GM21528 (cell line): ENCODE measurements at regions not wholly inside any gene's neighbourhood (a gene's known extent, or its start where the extent isn't known, plus 50 kb on each side); places are given as distances from the start of the nearest gene placed in this dataset.
"Not testable (repeated sequence)": the region's sequence is repeated elsewhere in the genome, so short reads cannot be mapped to it uniquely, and the experiment has no call there.

Source experiments
- ATAC-seq: cut with Tn5 transposase; IDR thresholded peaks from one replicate; pipeline ENCODE4 v1.9.1; 2021; ENCODE audit warnings: mild to moderate bottlenecking, moderate library complexity; ENCODE audit not compliant: unreplicated experiment, low FRiP score

DNA sequence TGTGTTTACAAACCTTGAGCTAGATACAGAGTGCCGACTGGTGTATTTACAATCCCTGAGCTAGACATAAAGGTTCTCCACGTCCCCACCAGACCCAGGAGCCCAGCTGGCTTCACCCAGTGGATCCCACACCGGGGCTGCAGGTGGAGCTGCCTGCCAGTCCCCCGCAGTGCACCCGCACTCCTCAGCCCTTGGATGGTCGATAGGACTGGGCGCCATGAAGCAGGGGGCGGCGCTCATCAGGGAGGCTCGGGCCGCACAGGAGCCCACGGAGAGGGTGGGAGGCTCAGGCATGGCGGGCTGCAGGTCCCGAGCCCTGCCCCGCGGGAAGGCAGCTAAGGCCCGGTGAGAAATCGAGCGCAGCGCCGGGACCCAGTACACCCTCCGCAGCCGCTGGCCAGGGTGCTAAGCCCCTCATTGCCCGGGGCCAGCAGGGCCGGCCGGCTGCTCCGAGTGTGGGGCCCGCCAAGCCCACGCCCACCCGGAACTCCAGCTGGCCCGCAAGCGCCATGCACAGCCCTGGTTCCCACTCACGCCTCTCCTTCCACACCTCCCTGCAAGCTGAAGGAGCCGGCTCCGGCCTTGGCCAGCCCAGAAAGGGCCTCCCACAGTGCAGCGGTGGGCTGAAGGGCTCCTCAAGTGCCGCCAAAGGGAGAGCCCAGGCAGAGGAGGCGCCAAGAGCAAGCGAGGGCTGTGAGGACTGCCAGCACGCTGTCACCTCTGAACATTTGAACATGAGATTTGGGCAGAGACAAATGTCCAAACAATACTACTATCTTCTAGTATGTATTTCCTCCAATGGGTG is 1820.7 kb downstream of the NCAM2 start:
- not testable (repeated sequence) for ATAC-seq

DNA sequence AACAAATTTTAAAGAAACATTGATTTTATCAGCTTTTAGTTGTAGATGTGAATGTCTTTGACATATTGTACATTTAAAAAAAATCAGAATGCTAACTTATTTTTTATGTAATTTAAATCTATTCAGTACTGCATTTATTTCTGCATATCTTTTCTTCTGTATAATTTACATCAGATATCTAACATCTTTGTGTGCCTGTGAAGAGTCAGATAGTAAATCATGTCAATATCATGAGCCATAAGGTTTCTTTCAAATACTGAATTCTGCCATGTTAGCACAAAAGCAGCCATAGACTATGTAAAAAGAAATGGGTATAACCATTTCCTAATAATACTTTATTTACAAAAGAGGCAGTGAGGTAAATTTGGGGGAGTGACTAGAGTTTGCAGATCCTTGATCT is 1829.2 kb downstream of the NCAM2 start:
- ATAC-seq: no peak

DNA sequence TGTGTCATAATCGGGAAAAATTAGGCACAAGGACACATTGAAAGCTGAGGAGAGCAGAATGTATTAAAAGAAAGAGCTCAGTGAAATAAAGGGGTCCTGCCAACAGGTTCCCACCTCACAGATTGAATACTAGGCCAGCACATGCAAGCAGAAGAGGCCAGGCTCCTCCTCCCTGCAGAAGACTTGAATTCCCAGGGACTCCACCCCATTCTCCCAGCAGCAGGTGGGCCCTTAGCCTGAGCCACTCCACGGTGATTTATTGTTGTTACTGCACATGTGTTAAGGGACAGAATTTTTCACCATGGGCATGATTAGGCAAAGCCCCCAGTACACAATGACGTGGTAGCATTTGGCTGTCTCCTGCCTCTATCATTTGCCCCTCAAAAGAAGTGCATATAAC is 1844.7 kb downstream of the NCAM2 start:
- no peak for ATAC-seq

DNA sequence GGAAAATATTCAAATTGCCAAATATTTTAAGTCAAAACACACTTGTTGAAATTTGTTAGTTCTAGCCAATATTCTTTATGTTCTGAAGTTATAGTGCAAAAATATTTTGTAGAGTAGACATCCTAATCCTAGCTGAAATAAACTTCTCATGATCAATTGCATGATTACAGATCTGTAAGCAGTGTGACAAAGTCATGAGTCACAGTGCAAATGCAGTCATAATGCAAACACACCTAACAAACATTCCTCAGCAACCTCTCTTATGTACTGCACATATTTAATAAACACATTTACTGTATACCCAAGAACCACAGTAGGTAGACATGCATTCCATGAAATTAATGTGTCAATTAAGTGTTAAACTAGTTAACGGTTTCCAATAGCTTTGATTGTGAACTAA is 1857.4 kb downstream of the NCAM2 start:
- no peak for ATAC-seq

DNA sequence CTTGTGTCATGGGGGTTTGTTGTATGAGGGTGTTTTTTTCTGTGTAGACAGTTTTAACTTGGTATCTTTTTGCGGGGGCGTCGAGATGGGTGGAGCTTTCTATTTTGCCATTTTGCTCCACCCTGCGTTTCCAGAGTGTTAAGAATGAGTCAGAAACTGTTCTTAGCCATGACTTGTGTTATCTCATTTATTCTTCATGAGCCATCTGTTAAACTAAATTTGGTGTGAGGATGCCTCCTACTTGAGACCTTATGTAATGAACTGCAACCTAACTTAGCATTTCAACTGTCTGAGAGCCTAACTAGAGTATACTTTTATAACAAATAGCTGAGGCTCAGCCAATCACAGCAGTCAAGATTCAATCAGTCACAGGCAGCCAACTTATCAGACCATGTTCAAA is 1873.5 kb downstream of the NCAM2 start:
- no peak for ATAC-seq

DNA sequence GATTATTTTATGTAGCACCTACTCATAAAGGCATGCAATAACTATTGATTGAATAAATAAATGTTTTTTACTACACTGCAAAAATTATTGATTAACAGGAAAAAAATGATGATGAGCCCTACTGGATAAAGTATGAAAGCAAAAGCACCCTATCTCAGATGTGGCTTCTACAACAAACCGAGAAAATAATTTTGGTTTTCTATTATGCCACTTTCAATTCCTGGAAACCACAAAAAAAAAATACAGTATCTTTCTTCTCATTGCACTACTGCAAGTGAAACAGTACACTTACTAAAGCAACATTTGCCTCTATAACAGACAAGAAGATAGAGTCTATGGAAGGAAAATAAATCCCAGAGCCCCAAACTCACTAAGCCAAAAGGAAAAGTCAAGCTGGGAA is 1882.4 kb downstream of the NCAM2 start:
- ATAC-seq: no peak

DNA sequence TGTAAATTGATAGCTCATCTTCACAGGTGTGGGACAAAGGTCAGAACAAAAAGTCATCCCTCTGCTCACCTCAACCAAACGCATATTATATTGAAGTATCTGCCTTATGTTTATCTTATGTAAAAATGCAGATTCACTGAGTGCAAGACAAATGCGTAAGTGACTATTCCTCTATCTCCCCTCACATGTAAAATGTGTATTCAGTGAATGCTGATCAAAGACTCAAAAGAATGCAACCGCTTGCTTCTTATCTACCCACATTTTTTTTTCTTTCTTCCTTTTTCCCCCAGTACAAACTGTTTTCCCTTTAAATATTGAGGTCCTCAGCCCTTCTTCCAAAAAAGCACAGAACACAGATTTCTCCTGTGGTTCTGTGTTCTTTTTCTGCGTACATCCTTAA is 1882.9 kb downstream of the NCAM2 start:
- ATAC-seq: no peak

DNA sequence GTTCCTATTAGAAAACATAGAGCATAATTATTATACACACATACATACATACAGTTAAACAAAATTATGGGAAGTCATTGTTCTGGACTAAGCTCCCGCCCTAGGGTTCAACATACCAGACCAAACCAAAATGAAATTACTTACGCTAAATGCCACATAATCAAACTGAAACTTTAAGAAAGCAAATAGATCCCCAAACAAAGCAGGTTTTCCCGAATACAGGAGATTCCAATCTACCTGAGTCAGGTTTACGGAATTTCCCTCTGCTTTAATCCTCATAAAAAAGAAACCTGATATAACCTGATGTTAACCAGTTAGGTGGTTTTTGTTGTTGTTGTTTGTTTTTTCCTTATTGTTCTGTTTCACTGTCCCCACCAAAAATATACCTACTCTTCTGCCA is 1886.9 kb downstream of the NCAM2 start:
- ATAC-seq: no peak

DNA sequence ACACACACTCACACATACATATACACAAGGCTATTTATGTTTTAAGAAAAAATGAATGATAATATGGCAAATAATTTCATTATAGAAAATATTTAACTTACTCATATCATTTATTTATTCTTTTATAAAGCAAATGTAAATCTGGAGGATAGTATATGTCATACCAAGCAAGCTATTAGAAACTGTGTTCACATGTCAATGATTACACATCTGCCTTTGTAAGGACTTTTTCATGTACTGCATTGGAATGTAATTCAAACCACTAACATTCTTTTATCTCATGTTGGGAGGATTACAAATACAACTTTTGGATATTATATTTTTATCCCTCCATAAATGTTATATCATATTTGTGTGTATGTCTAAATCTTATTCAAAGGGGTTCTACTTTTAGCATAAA is 1887.4 kb downstream of the NCAM2 start:
- no peak for ATAC-seq

DNA sequence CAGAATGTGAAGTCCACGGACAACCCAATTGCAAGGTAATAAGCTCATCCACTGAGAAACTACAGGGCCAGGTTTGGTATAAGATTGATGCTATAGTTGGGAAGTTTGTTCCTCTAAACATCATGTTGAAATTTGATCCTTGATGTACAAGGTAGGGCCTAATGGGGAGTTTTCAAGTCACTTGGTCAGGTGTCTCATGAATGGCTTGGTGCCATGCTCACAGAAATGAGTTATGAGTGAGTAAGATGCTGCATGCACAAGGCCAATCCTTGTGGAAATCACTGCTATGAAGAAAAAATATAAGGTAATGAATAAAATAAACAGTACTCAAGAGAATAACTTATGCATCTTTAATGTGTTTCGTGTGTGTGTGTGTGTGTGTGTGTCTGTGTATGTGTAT is 1891.2 kb downstream of the NCAM2 start:
- no peak for ATAC-seq

DNA sequence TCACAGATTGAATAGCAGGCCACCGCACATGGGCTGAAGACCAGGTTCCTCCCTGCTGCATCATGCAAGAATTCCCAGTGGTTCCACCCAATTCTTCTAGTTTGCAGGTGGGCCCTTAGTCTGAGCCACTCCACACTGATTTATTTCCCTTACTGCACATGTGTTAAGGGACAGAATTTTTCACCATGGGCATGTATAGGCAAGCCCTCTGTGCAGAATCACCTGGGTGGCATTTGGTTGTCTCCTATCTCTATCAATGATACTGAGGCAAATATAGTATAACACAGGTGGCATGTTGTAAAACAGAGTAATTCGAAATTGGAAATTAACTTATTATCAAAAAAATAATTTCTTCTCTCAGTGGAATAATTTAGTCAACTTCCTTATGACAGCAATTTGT is 1892.4 kb downstream of the NCAM2 start:
- no peak for ATAC-seq

DNA sequence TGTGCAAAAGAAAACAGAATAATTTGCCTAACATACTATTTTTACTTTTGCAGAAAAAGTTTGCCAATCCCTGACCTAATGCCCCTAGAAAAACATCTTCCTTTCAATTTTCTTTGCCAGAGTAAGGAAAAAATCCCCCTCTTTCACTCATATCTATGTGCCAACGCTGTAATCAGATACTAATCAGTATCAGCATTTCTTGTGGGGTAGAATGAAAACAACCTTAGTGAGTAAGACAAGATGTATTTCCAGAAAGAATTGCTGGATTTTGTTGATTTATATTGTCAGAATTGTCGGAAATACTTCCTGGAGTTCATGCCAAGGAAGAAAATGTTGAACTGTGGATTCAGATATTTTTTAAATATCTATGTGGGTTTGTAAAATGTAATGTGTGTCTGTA is 1893.8 kb downstream of the NCAM2 start:
- no peak for ATAC-seq

DNA sequence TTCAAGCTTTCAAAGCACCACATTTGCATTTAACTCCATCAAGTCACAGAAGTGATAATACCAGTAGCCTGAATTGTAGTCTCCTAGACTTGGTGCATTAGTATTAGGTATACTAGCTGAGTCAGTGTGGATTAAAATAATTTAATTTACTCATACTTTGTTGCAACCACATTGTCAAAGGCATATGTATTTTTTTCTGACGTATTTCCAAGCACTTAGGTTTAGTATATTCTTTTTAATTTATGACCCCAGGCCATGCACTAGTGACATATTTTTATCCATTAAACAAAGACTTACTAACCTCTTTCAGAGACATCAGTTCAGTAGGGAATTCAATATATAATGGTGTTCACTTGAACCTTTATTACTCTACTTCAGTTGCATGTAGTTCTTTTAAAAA is 1894.5 kb downstream of the NCAM2 start:
- no peak for ATAC-seq

DNA sequence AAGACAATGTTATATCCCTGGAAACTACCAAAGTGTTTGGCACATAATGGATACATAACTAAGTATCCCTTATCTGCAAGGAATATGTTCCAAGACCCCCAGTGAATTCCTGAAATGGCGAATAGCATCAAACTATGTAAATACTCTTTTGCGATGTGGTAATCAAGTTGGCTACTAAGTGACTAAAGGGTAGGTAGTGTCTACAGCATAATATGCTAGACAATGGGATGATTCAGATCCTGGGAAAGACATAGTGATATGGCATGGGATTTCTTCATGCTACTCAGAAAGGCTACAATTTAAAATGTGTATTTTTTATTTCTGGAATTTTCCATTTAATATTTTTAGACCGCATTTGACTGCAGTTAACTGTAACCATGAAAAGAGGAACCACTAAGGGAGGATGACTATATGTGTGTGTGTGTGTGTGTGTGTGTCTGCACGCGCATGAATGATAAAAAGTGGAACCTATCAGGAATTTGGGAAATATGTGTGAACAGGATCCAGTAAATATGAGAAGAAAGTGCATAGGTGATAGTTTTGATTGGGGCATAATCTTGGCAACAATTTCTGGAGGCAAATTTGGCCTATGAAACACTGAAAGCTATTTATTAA is 1899.9 kb downstream of the NCAM2 start:
- no peak for ATAC-seq

DNA sequence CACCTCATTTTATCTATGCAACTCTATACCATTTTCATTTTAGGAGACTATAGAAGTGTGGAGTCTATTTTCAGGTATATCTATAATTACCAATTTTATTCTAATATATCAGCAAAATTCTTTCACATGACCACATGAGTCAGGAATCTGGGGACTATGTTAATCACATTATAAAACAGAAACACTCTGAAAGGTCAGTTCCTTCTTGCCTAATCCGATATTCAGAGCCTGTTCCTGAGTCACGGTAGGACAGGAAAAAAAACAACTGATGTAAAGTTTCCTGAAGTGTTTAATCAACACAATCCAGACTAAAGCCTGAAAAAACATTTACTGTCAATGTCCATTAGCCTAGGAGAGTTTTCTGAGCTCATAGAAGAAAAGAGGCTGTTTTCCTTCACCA is 1902.3 kb downstream of the NCAM2 start:
- no peak for ATAC-seq

DNA sequence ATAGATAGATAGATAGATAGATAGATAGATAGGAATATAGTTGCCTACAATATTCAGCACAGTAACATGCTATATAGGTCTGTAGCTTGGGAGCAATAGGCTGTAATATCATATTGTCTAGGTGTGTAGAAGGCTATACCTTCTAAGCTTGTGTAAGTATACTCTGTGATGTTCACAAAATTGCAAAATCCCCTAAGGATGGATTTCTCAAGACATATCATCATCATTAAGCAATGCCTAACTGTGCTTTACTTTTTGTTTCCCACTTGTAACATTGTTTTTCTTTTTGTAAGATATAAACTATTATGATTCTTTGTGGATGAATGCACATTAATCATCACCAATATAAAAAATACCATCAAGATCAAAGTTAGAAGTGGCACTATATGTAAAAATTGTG is 1905.6 kb downstream of the NCAM2 start:
- no peak for ATAC-seq

DNA sequence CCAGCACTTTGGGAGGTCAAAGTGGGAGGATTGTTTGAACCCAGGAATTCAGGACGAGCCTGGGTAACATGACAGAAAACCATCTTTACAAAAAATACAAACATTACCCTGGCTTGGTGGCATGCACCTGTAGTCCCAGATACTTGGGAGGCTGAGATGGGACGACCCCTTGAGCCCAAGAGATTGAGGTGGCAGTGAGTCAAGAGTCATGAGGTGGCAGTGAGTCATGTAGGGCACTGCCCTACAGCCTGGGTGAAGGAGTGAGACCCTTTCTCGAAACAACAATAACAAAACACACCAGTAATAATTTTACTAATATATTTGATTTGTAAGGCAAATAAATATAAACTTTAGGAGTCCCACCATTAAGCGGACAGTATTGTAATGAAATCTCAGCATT is 1906.2 kb downstream of the NCAM2 start:
- no peak for ATAC-seq

DNA sequence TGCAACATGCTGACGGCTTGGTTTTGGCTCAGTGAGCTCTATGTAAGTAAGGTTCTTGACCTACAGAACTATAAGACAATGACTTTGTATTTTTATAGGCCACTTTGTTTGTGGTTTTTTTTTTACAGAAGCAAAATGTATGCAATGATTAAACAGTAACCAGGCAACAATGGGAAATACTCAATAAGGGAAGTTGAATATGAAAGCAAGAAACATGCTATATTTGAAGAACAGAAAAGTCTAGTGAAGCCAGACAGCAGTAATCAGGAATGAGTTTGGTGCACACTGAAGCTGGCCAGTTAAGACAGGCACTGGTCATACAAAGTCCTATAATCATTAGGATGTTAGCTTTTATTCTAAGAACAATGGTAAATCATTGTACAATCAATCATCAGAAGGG is 1926.8 kb downstream of the NCAM2 start:
- no peak for ATAC-seq

DNA sequence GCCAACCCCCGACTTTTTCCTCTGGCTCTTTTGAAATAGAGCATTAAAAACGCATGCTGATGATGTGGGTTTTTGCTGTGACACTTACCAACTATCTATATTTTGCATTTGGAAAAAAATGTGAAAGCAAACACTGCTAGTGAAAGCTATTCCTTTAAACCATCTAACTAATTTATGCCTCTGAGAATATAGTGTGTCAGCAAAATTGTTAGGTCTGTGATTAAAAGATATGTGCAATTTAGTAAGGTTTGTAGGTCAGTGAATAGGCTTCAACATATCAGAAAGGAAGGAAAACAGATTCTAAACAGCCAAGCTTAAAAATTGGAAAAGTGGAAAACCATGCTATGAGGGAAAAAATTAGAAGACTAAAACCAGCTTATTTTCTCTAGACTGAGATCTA is 1929.3 kb downstream of the NCAM2 start:
- ATAC-seq: no peak

DNA sequence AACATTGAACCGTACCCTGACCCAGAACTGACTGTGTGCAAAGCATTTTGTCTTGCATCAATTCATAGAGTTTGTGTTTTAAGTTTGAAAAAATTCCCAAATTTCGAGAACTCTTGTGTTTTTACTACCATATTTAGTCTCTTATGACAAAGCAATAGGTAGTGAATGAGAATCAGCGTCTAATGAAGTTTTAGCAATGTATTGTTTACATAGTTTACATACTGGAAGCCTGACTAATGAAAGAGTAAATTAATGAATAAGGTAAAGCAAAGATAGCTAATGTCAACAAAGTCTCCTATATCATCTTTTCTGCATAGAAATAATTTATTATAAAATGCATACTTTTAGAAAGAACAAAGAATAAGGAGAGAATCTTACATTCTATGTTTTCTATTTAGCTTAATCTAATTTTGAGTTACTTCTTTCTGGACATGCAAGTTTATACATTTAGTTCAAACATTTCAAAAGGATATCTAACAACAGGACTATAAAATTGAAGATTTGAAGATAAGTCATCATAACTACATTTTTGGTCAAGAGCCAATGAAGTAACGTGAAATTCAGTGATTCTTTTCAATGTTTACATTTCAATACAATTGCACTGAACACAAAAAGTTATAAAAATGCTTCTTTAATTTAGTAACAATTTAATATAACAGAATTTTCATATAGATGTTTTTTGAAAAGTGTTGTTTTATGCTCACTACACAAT is 1943.7 kb downstream of the NCAM2 start:
- ATAC-seq: no peak

DNA sequence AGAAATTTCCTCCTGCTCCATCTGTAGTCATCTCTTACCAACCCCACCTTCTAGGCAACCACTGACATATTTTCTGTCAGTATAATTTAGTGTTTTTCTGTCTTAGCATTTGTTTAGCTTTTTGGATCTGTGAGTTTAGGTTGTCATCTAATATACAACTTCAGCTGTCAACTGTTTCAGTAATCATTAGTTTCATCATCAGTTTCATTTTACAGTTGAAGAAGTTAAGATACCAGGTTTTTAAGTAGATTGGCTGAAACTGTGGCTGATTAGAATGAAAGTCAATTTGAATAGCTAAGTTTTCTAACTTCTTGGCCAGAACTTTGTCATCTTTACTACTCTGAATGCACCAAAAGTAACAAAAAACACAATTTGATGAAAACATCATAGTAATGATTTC is 1957.3 kb downstream of the NCAM2 start:
- no peak for ATAC-seq

DNA sequence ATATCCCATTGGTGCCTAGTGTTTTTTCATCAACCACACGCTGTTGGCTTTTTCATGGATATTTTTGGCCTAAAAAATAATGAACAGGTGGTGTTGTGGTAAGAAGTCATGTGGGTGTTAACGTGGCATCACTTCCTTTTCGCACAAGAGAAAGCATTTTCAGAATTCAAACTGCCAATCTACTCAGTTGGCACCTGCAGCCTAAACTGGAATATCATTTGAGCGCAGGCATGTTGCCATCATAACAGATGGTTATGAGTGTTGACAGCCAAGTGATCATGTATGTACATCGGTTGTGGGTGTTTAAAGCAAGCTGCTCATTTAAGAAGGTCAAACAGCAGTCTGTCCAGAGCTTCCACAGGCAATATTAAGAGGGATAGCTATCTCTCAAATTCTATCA is 1963.0 kb downstream of the NCAM2 start:
- ATAC-seq: no peak
